ENCODE measurements at regions not wholly inside any gene's neighbourhood (a gene's known extent, or its start where the extent isn't known, plus 50 kb on each side); places are given as distances from the start of the nearest gene placed in this dataset.
A peak's percentile ranks its signal among the peaks of the same experiment; 100 is the strongest.
"Not testable (repeated sequence)": the region's sequence is repeated elsewhere in the genome, so short reads cannot be mapped to it uniquely, and the experiment has no call there.

- intact Hi-C loops (cut with DNase I) = no loop called here
- H3K9me3 ChIP-seq = no peaks in the 10 kb centered on the region
Observed at GRCh38 chr2:230636684-230637271, 75.9 kb upstream of the CAB39 start.

GRCh38 chr2:230637486-230637885, 75.2 kb upstream of the CAB39 start:
- H3K36me3 ChIP-seq (replicated peaks in 1 of 2; ENCODE audit: insufficient read depth in 1 of 2, low read depth in 2 of 2); DNase-seq; H3K4me1 ChIP-seq; H3K27ac ChIP-seq; intact Hi-C loops (cut with DNase I); ATAC-seq; H3K9me3 ChIP-seq; H3K4me3 ChIP-seq; H3K27me3 ChIP-seq: not testable (repeated sequence)
- 74 to 77% methylated on average over 8 of the region's 8 CpGs for WGBS, 2 donors

More at GRCh38 chr2:230636684-230637271, 75.9 kb upstream of the CAB39 start:
- no peak for DNase-seq
- WGBS, 2 donors = 35 to 38% methylated on average over 6 of the region's 6 CpGs
- Histone ChIP-seq H3K36me3 (replicated peaks in 1 of 2; ENCODE audit: insufficient read depth in 1 of 2, low read depth in 2 of 2) (no peaks in the 10 kb centered on the region), H3K4me3 (no peak overlapping the region), H3K27ac (no peak overlapping the region), H3K4me1 (no peaks in the 10 kb centered on the region), H3K27me3 (no peaks in the 10 kb centered on the region)
- TF ChIP-seq CTCF (IDR thresholded peaks at IDR 0.05) (no peak), POLR2A (IDR thresholded peaks at IDR 0.05) (no peak)
- ATAC-seq = no peak

DNA sequence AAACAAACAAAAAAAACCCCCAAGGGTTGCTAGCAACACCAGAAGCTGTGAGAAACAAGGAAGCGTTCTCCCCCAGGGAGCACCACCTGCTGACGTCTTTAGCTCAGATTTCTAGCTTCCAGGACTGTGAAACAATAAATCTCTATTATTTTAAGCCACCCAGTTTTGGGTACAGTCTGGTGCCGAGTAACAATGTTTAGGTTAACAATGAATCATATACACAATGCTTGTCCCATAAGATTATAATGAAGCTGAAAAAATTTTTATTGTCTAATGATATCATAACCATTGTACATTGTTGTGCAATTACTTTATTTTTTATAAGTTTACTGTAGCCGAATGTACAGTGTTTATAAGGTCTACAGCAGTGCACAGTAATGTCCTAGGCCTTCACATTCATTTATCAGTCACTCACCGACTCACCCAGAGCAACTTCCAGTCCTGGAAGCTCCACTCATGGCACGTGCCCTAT, 72.1 kb upstream of the CAB39 start:
- H3K27ac ChIP-seq = no peak overlapping the region
- H3K36me3 ChIP-seq (replicated peaks in 1 of 2; ENCODE audit: insufficient read depth in 1 of 2, low read depth in 2 of 2) = no peaks in the 10 kb centered on the region
- no peaks in the 10 kb centered on the region for H3K27me3 ChIP-seq
- H3K9me3 ChIP-seq = no peaks in the 10 kb centered on the region
- ATAC-seq (no peak), DNase-seq (no peak)
- WGBS, 2 donors = 76 to 80% methylated on average over 6 of the region's 6 CpGs
- TF ChIP-seq POLR2A (IDR thresholded peaks at IDR 0.05) (no peak), CTCF (IDR thresholded peaks at IDR 0.05) (no peak)
- no peaks in the 10 kb centered on the region for H3K4me1 ChIP-seq
- intact Hi-C loops (cut with DNase I) = no loop called here
- H3K4me3 ChIP-seq = no peak overlapping the region

GRCh38 chr2:230642966-230643365, 69.7 kb upstream of the CAB39 start:
- DNase-seq = no peak
- H3K27ac ChIP-seq = peak overlapping the region in 1 of 4 donors; percentile 8
- H3K9me3 ChIP-seq = no peaks in the 10 kb centered on the region
- no peak for ATAC-seq
- H3K4me3 ChIP-seq = no peak overlapping the region
- no peaks in the 10 kb centered on the region for H3K27me3 ChIP-seq
- TF ChIP-seq CTCF (IDR thresholded peaks at IDR 0.05) (no peak), POLR2A (IDR thresholded peaks at IDR 0.05) (no peak)
- no peaks in the 10 kb centered on the region for H3K4me1 ChIP-seq
- WGBS, 2 donors = 84 to 88% methylated on average over 4 of the region's 4 CpGs
- intact Hi-C loops (cut with DNase I) = no loop called here
- no peaks in the 10 kb centered on the region for H3K36me3 ChIP-seq (replicated peaks in 1 of 2; ENCODE audit: insufficient read depth in 1 of 2, low read depth in 2 of 2)

DNA sequence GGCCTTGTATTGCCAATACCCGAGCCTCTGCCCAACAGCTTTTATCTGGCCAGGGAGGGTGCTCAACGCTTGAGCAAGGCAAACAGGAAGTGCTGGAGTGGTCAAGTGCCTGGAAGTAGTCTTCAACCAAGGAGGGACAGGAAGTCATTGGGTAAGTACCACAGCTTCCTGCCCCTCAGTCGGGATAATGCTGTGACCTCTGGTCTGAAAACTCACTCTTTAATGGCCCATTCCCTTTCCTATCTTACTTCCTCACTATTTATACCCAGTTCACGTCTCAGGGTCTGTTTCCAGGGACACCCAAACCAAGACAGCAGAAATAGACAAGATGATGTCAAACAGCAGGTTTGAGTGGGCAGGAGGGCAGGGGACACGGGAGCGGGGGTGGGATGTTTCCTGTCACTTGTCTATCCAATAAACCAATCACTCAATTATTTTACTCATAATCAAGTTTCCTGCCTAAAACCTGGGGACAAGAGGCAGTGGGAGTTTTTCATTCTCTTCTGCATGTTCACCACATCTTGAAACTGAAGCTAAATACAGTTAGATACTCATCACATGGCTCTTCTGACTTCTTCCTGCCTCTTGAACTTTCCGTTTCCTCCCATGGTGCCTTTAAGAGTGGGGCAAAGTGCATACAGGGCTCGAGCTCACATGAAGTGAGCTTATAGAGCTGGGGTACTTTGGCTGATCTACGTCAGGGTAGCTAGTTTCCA, 68.9 kb upstream of the CAB39 start:
- DNase-seq (peak in 2 of 4 donors; percentile 13 to 53), ATAC-seq (no peak)
- Histone ChIP-seq H3K4me3 (no peak overlapping the region), H3K27me3 (no peaks in the 10 kb centered on the region), H3K27ac (peak overlapping the region in 1 of 4 donors; percentile 8), H3K36me3 (replicated peaks in 1 of 2; ENCODE audit: insufficient read depth in 1 of 2, low read depth in 2 of 2) (no peaks in the 10 kb centered on the region), H3K9me3 (no peaks in the 10 kb centered on the region), H3K4me1 (no peaks in the 10 kb centered on the region)
- intact Hi-C loops (cut with DNase I) = no loop called here
- no peak for TF ChIP-seq POLR2A (IDR thresholded peaks at IDR 0.05)
- no peak for TF ChIP-seq CTCF (IDR thresholded peaks at IDR 0.05)
- WGBS, 2 donors = 52 to 59% methylated on average over 9 of the region's 9 CpGs

Data from body of pancreas (tissue), 4 donors.